PC-3 (cell line): ENCODE measurements at regions not wholly inside any gene's neighbourhood (a gene's known extent, or its start where the extent isn't known, plus 50 kb on each side); places are given as distances from the start of the nearest gene placed in this dataset.

Experiments used
- EZH2 ChIP-seq: fragments of 300-600 bp; sonication (generic); IDR thresholded peaks from one replicate; pipeline ENCODE4 v1.6.1; 2017; ENCODE audit warnings: antibody characterized with exemption, mild to moderate bottlenecking, low read length; ENCODE audit not compliant: unreplicated experiment
- EZH2phosphoT487 ChIP-seq: fragments of 300-600 bp; sonication (generic); IDR thresholded peaks from 2 replicates; pipeline ENCODE4 v1.6.1; 2018; ENCODE audit warnings: mild to moderate bottlenecking, antibody characterized with exemption, low read length, borderline replicate concordance
- TF ChIP-seq, protein P1 (sequence below): fragments of 300-600 bp; sonication (generic); conservative IDR thresholded peaks from 2 replicates; pipeline ENCODE4 v1.5.1; 2017; ENCODE audit warnings: antibody characterized with exemption, low read depth, mild to moderate bottlenecking, low read length

DNA sequence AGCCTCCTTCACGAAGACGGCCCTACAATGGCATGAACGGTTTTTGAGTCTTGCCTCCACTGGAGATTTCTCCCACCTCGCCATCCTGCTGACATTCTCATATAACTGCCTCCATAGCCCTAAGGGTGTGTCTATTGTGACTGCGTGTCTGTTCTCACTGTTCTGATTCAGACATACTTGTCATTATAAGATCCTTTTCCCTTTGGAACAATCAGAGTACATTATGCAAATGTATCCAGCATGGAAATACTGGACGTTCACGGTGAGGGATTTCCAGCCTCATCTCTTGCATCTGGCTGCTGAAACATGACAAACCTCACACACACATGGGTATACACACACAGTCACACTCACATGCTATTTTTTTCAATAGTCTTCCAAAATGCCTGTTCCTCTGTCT, 402.1 kb downstream of the DIRAS2 start:
- TF ChIP-seq, protein P1, sequence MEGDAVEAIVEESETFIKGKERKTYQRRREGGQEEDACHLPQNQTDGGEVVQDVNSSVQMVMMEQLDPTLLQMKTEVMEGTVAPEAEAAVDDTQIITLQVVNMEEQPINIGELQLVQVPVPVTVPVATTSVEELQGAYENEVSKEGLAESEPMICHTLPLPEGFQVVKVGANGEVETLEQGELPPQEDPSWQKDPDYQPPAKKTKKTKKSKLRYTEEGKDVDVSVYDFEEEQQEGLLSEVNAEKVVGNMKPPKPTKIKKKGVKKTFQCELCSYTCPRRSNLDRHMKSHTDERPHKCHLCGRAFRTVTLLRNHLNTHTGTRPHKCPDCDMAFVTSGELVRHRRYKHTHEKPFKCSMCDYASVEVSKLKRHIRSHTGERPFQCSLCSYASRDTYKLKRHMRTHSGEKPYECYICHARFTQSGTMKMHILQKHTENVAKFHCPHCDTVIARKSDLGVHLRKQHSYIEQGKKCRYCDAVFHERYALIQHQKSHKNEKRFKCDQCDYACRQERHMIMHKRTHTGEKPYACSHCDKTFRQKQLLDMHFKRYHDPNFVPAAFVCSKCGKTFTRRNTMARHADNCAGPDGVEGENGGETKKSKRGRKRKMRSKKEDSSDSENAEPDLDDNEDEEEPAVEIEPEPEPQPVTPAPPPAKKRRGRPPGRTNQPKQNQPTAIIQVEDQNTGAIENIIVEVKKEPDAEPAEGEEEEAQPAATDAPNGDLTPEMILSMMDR, result no peak
- TF ChIP-seq EZH2phosphoT487, result no peak
- no peak for TF ChIP-seq EZH2
